HL-60/S4 treated with retinoic acid at 250 ng/mL for 4 days and 3 days (cell line): ENCODE measurements at regions not wholly inside any gene's neighbourhood (a gene's known extent, or its start where the extent isn't known, plus 50 kb on each side); places are given as distances from the start of the nearest gene placed in this dataset.

Source experiments
- in situ Hi-C: fragments of 300-500 bp; cut with MboI; formaldehyde crosslinking; loops from 2 replicates; pipeline ENCODE4 v1.7.0; 2022; ENCODE audit warnings: low sequenced_read_pairs

DNA sequence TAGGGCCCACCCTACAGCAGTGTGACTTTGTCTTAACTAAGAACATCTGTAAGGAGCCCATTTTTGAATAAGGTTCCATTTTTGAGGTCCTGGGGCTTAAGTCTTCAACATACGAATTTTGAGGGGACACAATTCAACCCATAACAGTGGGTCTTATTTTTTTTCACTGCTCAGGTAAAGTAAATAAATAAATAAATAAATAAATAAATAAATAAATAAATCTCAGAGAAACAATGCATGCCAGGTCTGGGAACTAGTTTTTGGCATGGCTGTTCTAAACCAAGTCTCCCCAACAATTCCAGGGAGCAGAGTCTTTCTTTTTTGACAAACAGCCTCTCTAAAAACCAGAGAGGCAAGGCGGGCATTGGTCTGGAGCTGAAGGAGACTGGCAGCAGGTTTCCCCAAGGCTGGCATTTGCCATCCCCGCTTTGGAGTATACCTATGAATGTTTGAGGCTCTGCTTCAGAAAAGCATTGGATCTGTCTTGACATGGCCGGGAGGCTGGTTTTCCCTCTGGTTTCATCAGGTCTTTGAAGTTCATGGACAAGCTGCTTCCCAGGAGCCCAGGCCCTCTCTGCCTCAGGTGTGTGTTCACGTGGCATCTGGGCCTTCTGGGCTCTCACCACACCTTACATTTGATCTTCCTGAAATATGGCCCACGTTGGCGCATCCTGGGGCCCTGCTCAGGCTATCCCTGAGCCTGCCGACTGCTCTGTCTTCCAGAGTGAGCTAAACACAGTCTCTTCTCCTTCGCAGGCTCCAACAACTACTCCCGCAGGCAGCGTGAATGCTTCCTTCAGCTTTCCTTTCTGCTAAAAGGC lies 545.2 kb downstream of the BCL11B start:
- in situ Hi-C loops, result no loop called here

DNA sequence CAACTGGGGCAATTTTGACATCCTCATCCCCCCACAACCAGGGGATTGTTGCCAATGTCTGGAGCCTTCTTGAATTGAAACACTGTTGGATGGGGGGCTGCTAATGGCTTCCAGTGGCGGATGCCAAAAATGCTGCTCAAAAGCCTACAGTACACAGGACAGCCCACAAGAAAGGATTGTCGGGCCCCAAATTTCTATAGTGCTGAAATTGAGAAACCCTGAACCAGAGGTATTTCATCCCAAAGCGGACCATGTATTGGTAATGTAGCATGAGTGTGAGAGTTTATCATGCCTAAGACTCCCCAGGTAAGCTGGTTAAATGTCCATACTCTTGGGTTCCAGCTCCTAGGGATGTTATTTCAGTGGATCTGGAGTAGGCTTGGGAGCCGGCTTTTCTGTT lies 544.0 kb downstream of the BCL11B start:
- in situ Hi-C loops, result no loop called here

DNA sequence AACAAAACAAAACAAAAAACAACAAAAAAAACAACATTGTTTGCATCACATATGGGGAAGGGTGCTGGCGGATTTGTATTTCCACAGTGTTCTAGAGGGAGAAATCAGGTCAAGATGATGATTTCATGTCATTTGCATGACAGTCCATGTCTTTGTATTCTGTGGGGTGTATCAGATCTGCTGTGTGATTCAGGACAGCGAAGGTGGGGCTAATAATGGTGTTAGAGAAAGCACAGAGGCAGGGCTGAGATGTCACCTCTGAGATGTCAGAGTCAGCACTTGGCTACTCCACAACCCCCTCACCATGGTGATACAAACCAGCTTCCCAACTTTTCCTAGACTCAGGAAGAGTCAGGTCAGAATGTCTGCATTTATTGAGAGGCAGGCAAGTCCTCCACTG lies 543.2 kb downstream of the BCL11B start:
- in situ Hi-C loops, result no loop called here

DNA sequence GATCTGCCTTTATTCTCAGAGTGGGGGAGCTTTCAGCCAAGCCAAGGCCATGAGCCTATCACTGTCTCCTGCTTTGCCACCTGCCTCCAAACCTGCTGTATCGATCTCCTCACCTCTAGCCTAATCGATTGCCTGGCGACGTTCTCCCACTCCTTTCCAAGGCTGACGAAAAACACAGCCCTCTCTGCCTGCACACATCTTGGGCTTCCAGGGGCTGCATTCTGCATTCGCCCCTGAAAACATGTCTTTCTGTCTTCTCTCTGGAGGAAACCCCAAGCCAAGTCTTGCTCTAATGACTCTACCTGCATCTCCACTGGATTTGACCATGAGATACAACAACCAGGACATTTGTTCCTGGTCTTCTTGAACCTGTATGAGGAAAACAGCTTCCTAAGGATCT lies 540.7 kb downstream of the BCL11B start:
- in situ Hi-C loops, result no loop called here

DNA sequence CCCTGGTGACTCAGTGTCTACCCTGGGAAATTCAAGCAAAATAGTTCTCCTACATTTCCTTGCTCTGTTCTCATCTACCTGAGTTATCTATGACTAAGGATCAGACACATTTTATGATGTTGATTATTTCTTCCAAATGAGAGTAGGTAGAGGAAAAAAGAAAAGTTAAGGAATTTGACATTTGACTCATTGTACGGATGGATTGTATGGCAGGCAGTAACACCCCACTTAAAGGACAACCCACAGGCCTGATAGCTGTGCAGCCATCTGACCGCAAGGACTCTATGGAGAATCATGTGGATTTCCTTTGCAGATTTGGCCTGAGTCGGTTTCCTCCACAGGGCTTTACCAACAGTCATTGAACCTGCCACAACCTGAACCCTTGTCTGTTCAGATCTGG lies 540.3 kb downstream of the BCL11B start:
- in situ Hi-C loops, result no loop called here

DNA sequence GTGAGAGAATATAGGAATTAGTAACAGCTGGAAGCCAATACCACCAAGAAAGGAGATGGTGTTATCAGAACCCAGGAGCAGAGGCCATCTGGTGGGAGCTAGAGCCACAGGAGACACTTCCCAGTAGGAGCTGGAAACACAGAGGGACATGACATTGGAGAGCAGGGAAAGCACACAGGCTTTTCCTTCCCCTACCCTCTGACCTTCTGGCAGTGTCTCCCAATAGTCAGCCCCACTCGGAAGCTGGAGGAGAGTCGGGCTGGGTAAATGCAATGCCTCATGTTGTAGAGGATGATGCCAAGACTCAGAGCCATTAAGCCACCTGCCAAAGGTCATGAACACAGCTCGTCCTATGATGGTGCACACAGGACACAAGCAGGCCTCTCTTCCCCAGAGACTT lies 538.5 kb downstream of the BCL11B start:
- in situ Hi-C loops, result no loop called here

DNA sequence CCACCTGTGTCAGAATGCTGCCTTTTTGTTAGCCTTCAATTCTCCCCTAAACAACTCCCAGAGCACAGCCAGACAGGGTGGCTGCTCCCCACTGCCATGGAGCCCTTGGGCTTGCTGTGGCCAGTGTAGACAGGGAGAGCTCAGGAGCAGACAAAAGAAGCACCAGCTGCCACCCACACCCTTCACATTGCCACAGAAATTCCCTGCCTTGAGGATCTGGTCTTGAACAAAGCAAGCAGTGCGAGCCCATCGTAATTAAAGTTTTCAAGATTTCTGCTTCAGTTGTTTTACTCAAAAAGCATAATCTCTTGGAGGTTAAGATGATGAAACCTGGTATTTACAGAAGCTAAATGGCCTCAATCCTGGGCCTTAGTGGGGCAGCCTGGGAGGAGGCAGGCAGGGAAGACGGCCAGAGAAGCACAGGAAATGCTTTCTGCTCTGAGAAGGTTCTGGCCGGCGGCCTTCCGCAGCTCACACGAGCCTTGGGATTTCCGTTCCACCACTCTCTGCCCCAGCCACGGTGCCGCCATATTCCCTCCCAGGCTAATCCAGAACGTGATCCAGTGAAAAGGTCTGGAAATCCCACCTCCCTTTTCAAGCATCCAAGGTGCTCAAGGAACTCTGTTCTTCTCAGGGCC lies 535.2 kb downstream of the BCL11B start:
- in situ Hi-C loops, result no loop called here

DNA sequence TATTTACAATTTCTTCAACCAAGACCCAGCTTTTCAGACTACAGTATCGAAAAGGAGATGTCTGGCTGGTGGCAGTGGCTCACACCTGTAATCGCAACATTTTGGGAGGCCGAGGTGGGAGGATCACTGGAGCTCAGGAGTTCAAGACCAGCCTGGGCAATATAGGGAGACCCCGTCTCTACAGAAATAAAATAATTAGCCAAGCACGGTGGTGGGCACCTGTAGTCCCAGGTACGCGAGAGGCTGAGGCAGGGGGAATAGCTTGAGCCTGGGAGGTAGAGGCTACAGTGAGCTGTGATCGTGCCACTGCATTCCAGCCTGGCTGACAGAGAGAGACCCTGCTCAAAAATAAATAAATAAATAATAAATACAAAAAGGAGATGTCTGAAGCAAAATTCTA lies 530.5 kb downstream of the BCL11B start:
- in situ Hi-C loops, result no loop called here

DNA sequence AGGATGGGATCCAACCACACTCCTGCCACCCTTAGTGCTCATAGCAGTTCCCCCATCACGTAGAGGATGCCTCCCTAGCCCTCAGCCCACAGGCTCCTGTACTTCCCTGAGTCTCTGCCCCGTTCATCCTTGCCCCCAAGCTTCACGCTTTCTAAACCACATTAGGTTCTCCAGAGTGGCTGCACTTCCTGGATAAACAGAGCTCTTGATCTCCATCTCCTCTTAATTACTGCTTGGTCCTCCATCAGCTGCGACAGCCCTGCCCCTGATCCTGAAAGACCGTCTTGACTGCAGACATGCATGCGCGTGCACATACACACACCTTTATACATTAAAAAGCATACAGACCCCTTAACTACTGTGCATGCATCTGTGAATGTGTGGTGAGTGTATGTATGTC lies 530.0 kb downstream of the BCL11B start:
- in situ Hi-C loops, result no loop called here

DNA sequence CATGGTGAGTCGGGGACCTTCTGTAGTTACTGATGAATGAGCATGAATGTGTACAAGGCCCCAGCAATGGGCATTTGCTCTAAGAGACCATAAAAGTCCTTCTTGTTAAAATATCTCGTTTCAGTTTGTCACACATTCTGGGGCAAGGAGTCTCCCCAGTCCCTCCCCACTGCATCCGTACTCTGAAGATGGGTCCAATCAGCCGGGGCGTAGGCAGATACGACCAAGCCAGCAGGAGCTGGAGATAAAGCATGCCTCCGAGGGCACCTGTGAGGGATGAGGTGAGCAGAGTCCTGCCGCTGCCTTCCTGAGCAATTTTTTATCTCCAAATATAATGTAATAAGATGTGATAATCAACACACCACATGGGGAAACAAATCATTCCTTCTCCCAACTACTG lies 528.5 kb downstream of the BCL11B start:
- in situ Hi-C loops, result no loop called here

DNA sequence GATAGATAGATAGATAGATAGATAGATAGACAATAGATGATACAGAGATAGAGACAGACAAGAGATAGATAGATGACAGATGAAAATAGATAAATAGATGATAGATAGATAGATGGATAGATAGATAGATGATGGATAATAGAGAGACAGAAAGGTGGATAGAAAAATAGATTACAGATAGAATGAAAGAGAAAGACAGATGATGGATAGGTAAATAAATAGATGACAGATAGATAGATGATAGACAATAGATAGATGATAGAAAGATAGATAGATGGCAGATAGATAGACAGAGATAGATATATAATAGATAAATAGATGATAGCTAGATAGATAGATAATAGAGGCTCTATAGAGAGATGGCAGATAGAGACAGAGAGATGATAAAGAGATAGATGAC lies 523.0 kb downstream of the BCL11B start:
- in situ Hi-C loops, result no loop called here

DNA sequence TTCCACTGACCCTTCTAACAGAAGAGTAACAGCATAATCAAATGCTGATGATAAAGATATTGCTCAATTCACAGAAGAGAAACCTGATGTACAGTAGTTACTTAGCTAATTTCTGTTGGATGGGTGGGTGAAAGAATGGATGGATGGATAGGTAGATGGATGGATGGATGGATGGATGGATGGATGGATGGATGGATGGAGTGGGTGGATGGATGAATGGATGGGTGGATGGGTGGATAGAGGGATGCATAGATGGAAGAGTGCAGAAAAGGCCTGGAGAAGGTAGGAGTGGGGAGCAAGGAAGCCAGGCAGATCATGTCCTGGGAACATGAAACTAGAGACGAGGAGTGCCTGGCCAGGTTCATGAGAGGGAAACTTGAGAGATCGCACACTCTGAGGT lies 520.9 kb downstream of the BCL11B start:
- in situ Hi-C loops, result no loop called here

DNA sequence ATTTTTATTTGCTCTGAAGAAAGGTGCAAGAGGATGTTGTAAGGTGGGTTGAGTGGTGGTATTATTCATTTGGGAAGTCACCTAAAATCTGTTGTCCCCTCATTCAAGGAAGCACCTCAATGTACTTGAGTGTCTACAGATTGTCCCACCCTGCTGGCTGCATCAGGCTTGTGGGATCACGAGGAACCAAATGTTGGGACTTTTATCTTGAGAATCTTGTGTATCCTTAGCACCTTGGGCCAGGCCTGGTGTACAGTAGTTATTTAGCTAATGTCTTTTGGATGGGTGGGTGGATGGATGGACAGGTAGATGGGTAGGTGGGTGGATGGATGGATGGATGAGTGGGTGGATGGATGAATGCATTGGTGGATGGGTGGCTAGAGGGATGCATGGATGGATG lies 519.3 kb downstream of the BCL11B start:
- in situ Hi-C loops, result no loop called here

DNA sequence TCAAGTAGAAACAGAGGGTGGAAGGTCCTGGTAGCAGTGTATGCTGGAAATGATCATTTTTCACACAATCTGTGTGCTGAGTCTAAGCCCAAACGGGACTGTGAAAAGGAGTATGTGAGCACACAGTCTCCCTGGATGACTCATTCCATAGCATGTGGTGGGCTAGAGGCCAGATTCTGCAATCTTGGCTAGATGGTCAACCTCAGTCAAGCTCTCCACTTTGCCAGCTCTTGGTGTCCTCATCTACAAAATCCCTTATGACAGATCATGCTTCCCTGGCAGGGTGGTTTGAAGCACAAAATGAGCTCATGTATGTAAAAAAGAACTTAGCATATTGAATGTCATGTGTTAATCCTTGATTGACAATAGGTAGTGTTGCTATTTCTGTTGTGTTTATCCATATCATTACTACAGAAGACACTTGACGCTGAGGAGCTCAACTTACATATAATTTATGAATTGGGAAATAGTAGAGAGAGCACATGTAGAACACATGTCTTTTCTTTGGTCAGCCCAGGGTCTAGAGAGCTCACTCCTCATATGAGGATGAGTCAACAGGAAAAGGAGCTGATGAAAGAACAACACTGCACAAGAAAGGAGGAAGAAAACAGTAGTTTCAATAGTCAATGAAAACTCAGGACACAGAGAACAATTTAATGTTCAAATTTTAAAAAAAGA lies 517.5 kb downstream of the BCL11B start:
- in situ Hi-C loops, result no loop called here

DNA sequence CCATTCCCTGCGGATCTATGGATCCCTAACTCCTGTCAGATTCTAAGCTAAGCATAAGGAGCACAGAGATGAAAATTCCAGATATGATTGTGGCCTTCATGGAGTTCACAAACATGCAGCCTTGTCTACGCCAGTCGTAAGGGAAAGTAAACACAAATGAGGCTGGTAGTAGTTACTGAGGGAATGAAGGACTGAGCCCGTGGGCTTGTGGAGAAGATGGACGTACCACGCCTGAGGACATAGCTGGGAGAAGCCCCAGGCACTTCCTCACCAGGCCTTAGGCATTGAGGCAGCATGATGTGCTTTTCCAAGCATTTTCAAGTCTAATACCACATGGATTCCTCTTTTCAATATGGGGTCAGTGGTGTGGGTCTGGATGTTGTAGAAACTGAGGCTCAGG lies 515.2 kb downstream of the BCL11B start:
- in situ Hi-C loops, result no loop called here

DNA sequence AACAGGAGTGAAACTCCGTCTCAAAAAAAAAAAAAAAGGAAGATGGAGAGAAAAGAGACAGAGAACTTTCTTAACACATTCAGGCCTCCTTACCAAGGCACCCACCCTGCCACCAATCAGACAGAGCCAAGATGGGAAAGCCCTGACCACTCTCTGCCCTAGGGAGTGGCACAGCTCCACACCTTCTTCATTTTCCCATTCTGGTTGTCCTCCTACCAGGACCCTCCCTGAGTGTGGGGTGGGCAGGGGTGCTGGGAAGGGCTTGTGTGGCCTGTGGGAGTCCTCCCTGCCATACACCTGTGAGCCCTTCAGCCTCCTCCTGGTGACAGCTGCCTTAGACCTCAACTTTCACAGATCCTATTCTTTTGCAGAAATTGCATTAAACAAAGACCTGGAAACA lies 513.6 kb downstream of the BCL11B start:
- in situ Hi-C loops, result no loop called here

DNA sequence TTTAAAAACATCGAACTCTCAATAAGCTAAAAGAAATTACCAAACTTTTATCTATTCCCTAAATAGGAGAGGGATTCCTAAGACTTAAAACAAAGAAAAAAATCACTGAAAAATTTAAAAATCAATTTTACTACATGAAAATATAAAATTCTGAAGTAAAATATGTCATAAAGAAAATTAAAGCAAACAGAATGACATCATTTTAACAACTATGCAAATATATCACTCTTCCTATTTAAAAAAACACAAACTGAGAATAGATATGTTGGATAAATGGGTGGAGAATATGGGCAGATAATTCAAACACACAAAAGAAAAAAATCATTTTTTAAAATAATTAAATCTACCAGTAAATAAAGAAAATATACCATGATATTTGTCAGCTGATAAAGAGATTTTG lies 510.0 kb downstream of the BCL11B start:
- in situ Hi-C loops, result no loop called here

DNA sequence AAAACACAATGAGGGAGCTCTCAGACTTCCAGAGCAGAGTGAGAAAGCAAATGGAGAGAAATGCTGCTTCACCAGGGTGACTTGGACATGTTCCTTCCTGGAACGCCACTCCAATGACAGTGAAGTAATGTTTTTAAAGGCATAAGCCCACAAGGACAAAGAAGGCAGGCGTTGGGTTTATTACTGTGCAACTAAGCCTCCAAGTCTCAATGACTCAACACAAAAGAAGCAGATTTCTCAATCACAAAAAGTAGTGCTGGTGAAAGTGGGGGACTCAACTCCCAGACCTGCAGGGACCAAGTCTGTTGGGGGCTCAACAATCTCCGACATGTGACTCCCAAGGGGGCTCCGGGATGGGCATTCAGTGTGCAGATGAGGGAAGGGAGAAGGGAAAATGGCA lies 505.2 kb downstream of the BCL11B start:
- in situ Hi-C loops, result no loop called here

DNA sequence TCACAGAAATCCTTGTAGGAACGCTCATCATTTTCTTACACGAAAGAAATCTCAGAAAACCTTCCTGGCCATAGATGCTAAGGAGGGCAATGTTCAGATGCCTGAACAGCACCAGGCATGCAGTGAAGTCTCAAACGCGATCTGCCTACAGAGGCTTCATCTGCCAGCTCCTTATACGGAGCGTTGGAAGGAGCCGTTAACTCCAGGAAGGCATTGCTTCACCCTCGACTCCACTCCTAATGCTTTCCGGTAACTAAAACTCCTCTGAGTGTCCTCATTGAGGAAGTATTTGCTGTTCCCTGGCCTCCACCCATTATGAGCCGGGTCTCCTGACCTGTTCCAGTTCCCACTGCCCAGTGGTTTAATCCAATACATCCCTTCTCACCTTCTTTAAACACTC lies 502.7 kb downstream of the BCL11B start:
- in situ Hi-C loops, result no loop called here

DNA sequence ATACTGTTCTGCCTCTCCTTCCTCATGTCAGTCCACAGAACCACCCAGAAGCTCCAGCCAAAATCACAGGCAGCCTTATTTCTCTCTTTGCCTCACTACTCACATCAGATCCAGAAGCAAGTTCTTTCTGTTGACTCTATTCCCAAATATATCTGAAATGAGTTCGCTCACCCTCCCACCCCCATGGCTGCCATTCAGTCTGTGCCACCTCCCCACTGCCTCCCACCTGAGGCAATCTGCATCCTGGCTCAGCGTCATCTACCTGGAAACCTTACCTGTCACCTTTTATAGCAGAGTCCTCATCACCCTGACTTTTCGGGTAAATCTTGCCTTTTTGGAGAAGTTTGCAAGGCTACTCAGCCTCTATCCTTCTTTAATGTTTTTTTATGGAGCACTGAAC lies 501.8 kb downstream of the BCL11B start:
- in situ Hi-C loops, result no loop called here

DNA sequence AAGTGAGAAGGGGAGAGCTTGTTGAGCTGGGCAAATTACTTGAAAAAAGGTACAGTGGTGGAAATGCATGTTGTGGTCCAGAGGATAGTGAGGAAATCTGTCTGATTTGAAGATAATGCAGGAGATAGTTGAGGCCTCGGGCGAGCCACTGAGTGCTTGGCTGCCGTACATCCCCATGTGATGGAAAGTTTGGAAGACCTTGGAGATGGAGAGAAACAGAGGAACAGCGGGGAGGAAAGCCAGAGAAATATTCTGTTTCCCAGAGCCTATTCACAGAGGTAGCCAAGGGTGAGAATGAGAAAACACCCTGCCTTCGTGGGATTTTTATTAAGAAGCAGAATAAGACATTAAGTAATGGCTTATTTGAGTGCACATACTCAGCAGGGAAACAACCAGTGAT lies 498.2 kb downstream of the BCL11B start:
- in situ Hi-C loops, result no loop called here

DNA sequence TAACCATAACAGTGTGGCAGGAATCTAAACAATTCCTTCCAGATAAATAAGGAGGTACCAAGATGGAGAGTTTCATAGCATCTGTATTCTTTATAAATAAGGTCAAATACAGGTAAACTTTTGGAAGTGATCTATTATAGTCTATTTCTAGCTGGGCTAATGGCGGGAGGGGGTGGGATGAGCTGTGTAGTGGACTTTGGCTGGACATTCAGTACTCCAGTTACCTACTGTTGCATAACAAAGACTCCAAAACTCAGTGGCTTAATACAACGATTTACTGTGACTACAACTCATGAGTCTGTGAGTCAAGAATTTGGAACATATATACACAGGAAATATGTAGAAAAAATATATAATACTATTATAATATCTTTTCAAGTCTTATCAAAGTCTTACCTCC lies 496.1 kb downstream of the BCL11B start:
- in situ Hi-C loops, result no loop called here
